GM20431 (cell line): ENCODE measurements at regions not wholly inside any gene's neighbourhood (a gene's known extent, or its start where the extent isn't known, plus 50 kb on each side); places are given as distances from the start of the nearest gene placed in this dataset.

Experiments
- in situ Hi-C: fragments of 300-500 bp; cut with MseI, MboI; formaldehyde crosslinking; loops from one replicate; pipeline ENCODE4 v1.15.0; 2020; ENCODE audit warnings: low sequenced_read_pairs; ENCODE audit not compliant: unreplicated experiment

DNA sequence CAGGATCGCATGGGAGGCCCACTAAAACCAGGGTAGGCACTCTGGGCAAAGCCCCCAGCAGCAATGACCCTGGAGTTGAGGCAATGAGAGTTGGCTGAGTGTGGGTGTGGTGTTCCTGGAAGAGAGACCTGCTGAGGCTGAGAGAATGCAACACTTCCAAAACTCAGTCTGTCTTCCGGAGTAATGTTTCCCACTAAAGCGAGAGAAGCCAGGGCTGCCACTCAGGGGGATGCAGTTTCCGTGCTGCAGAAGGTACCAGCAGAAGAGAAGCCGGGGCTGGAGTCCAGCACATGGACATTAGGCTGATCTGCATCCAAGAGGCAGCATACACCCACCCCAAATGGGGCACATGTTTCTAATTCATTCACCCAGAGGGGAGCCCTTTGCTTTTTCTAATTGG lies 127.2 kb upstream of the ARHGAP28 start:
- in situ Hi-C loops, result no loop called here

DNA sequence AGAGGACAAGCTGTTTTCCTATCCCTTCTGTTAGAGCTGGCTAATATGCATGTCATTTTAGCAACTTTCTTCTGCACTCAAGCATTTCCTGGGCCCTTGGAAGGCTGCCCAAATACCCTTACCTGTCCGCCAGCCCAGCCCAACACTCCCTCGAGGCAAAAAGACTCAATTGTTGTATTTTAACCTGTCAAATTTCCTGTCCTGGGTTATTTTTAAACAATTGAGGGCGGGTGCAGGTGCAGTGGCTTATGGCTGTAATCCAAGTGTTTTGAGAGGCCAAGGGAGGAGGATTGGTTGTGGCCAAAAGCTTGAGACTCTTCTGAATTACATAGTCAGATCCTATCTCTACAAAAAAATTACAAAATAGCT lies 125.0 kb upstream of the ARHGAP28 start:
- in situ Hi-C loops, result no loop called here

DNA sequence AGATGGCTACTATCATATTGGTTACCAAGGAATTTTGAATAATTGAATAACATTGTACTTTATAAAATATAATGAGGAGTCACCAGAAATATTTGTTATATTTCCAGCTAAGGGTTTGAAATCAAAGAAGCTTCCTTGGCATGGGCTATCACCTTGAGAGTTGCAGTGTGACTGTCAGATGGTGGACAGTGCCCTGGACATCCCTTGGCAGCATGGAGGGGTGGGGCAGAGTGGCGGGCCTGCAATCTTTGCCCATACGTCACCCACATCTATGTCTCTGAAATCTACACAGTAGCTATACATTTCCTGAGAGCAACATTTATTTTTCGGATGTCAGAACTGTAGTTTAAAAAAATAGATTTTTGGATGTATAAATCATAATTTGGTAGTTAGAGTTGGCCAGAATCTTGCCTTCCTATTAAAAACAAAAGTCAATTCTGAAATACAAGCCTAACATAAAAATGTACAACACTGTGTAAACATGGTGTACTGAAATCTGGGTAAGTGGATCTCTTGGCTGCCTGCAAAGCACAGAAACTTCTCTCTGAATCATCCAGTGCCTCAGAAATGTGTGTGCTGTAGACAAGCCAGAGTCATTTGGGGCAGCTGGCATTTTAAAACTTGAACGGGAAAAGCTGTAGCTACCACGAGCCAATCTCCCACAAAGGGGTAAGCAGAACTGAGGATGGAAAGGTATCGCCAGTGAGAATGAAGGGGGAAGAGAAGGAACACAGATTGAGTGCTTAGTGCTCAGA lies 124.2 kb upstream of the ARHGAP28 start:
- in situ Hi-C loops, result no loop called here

DNA sequence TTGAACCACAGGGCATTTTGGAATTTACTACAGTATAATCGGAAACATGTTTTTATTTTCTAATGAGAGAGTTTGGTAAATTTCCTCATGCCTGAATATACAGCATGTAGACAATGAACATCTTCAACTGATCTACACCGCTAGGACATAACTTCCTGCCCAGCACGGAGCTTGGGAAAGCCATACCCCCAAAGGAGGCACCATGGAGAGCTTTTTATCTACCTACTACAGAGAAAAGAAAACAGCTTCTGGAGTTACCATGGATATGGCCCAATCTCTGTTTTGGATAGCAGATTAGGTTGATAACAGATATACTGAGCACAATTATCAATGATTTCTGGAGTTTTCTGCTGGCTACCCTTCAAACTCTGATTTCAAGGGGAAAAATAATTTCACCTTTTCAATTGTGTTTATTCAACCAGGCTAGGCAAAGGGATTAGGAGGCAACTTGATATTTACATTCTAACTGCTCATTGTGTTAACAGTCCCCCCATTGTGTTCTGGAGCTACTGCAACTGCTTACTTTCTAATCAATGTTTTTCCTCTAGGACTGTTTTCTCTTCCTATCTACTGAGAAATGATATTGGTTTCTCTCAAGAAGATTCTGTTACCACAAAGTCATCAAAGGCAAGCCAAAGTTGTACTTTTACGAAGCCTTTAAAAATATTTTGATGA lies 123.0 kb upstream of the ARHGAP28 start:
- in situ Hi-C loops, result no loop called here

DNA sequence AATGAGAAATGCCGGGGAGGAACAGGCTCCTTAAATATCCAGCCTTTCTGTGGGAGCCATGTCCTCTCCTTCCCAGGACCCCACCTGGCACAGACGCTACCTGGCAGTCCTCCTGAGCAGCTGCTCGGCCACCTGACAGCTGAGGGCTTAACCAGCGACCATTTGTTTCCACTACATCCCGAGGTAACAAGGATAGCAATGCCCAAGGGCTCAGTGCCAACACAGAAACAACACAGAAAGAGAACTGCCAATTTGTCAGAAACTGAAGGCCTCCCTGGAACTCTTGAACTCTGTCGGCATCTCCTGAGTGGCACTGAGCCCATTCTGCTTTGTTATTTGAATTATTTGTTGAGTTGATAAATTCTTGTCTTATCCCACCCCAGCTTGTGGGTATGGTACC lies 122.2 kb upstream of the ARHGAP28 start:
- in situ Hi-C loops, result no loop called here

DNA sequence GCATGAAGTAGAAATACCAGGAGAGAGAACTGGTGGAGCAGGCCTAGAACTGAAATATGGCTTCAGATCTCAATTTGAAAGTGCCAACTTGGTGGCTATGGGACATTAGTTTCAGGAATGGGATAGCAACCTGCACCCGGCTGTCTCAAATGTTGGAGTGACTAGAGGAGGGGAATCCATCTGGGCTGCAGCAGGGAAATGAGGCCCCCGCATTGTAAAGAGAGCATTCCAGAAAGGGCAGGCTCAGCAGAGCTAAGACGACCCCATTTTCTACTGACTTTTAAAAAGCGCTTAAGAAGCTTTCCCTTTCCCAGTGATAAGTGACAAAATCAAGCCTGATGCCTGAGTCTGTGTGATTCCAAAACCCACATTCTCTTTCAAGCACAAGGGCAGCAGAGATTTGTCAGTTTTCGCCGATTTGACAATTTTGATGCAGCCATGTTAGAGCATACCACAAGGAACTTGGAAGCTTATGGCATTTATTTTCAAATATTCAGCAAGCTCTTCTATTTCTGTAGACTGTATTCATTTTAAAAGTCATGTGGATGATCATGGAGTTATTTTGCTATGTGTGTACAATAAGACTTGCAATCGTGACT lies 119.8 kb upstream of the ARHGAP28 start:
- in situ Hi-C loops, result no loop called here

DNA sequence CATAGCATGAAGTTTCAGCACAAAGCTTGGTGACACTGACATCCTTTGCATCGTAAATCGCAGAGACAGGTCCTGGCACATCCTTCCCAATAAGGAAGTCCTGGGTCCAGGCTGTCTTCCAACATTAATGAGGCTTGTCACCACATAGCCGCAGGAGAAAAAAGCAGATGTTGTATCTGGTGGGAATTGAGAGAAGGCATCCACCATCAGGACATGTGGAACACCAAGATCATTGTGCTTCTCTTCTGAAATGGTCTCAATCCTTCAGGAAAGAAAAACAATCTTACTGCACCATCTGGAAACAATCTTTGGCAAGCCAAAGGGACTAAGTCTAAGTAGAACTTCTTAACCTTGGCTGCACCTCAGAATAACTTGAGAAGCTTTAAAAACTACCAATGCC lies 119.0 kb upstream of the ARHGAP28 start:
- in situ Hi-C loops, result no loop called here

DNA sequence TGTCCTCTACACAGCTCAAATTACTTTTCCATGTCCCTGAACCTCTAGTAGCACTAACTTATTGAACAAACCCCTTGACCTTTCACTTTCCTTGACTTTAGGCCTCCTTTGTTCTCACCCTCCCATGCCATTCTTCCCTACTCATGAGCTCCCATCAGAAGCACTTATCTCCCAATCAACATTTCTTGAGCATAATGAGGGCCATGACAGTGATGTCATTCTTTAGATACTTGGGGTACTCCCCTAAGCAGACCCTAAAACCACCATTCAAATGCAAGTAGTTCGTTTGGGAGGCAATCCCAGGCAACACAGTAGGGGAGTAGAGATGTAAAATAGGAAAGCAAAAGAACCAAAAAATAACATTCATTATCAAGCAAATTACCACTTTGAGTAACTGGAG lies 115.9 kb upstream of the ARHGAP28 start:
- in situ Hi-C loops, result no loop called here

DNA sequence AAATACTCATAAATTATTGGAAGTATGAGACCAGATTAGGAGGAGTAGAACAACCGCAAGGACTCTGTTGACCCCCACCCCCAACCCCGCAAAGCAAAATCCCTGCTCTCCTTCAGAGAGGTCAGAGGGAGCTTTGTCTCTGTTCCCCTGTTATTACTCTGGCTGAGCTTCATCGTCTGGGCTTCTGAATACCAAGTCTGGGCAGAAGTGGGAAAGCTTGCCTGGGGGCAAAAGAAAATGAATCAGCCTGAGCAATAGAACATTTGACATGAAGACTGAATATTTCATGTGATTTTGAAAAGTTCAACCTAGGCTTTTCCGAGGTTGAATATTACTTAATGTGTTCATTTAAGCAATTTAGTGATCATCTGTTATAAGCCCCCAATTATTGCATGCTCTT lies 114.6 kb upstream of the ARHGAP28 start:
- in situ Hi-C loops, result no loop called here

DNA sequence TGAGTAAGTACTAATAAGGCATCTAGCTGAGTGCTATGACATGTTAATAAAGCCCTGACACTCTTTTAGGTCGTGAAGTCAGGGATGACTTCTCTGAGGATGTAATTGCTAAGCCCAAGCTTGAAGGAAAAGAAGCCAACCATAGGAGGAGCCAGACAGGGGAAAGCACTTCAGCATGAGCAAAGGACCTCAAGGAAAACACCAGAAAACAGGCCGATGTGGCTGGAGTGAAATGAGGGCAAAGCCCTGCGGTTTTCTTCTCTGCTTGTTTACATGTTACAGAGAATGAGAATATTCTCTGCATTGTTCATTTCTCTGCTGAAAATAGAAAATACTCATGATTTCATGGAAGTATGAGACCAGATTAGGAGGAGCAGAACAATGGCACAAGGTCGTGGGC lies 112.5 kb upstream of the ARHGAP28 start:
- in situ Hi-C loops, result no loop called here

DNA sequence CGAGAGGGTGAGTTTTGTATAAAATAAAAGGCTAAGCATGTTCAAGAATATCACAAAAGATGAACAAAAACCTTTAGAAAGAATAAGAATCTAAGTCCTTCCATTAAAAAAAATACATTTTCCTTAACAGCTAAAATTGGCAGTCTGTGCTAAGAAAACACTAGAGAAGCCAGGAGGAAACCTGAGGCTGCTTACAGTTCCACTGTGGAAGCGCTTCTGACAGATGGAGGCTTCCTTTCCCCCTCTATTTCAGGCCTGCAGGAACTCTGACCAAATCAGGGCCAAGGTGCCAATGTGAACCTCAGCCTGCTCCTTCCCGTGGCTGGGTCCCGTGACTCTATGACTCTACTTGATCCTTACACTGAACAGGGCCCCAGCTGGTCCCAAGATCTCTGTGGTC lies 108.1 kb upstream of the ARHGAP28 start:
- in situ Hi-C loops, result no loop called here

DNA sequence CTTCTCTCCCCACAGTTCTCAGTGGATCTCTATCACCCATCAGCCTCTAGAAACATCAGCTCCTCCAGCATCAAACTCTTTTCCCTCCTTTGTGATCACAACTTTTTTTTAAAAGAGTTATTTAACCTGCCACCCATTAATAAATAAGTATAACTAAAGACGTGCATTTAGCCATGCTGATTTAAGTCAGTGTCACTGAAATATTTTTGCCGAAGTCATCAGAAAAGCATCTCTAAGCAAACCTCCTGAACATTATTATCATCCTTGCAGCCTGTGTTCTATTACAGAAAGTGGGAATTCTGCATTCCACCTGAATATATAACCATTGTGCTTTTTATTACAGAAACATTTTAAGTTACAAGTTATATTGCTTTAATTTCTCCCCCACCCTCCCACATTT lies 106.2 kb upstream of the ARHGAP28 start:
- in situ Hi-C loops, result no loop called here

DNA sequence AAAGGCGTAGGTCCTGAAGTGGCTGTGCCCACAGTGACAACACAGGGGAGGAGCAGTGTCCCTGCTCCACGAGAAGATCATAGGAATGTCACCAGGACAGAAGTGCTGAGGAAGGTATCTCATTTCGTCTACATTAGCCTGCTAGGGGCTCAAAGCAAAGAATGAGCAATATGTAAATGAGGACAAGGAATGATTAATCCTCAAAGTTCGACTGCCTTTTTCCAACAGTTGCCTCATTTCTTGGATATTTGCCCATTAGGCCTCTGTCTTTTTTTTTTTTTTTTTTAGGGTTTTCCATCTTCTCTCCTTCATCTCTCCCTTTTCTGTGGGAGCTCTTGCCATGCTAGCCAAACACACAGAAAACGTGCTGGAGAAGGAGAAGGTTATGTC lies 105.2 kb upstream of the ARHGAP28 start:
- in situ Hi-C loops, result no loop called here

DNA sequence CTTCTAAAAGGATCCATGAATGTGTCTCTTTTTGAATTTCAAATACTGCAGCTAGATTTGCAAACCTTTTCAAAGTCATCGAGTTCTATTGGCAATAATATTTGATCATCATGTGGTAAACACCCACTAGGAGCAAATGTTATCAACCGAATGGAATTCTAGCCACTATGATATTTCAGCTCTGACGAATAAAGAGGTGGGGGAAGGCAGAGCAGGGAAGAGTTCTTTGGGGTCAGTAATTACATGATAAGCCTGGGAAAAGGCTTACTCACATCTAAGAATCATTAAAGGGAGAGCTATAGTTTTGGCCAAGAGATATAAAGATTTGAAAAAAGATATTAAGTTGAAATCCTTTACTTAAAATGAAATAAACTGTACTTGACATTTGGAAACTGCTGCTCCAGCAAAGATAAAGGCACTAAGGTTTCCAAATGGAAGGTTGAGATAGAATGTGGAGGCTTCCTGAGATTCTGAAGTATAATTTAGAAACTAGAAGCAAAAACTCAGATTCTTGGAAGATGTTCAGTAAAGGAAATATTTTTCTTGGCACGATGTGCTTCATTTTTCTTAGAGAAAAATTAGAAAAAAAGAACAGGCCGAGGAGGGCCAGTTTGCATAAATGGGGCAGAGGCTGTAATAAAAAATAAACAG lies 104.7 kb upstream of the ARHGAP28 start:
- in situ Hi-C loops, result no loop called here

DNA sequence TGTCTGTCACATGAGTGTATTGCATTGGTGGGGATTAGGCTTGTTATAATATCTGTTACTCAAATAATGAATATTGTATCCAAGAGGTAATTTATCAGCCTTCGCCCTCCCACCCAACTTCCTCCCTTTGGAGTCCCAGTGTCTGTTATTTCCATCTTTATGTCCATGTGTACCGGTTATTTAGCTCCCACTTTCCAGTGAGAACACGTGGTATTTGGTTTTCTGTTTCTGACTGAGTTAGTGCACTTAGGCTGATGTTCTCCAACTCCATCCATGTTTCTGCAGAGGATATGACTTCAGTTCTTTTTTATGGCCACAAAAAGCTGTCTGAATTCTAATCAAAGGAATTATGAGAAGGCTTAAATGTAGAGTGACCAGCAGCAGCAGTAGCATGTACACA lies 104.0 kb upstream of the ARHGAP28 start:
- in situ Hi-C loops, result no loop called here

DNA sequence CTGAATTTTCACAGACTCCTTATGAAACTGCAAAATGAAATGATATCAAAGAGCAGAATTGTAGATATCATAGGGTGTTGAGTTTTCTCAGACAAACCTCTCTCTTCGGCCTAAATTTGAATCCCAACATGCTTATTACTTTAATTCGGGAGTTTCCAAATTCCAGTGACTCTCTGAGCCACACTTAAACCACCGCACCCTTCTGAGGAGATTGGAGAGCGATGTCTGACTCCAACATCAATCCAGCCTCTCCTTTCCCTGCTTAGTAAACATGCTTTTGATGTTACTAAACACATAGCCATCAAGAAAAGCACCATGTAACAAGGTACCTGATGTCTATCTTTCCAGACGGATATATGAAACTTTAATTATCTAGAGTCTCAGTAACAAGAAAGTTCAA lies 103.1 kb upstream of the ARHGAP28 start:
- in situ Hi-C loops, result no loop called here

DNA sequence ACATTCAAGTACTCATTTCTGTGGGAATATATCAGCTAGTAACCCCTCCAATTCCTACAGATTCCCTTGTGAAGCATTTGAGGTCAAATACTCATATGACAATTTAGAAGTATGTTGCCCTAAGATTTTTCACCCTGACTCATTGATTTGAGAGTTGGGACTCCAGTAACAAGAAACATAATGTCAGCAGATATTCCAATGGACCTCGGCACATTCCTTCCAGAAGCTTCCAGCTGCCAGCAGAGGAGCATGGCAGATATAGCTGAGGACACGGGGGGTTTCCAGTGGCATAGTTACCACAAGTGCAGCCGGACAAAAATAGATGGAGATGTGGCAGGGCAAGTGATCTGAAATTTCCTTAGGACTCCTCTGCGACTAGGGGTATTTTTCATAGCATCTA lies 101.9 kb upstream of the ARHGAP28 start:
- in situ Hi-C loops, result no loop called here

DNA sequence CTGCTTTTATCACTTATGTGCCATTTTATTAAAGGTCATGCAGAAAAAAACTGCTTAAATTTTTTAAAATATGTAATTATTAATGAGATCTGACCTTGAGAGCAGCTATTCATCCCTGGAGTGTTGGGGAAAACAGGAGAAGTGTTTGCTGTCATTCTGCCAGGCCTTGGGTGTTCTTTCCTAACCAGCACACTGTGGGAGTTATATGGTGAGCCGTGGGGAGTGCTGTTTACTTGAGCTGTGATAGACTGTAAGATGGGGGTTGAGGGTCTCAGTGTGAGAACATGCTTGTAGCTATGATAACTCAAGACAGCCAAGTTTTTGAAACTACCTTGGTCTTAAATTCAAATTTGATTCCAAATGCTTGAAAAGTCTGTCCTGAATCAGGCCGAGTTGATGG lies 101.3 kb upstream of the ARHGAP28 start:
- in situ Hi-C loops, result no loop called here

DNA sequence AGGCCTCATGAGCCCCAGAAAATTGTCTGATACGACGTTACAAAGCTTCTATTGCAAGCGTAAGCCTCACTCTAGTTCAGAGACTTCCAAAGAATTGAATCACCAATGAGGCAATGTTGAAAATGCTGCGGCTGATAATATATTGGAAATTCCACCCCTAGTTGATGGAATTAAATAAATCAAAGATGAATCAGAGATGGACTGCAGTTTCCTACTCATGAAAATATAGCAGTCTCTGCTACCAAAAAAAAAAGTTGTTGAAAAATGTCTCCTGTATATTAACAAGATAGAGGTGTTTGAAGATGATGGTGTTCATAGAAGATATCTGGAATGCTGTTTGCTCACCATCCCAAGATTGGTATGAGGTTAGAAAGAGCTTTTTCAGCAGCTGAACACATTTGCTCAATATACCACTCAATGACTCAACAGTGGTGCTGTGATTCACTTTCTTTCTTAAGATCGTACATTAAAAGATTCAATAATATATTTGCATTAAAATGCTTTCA lies 99.8 kb upstream of the ARHGAP28 start:
- in situ Hi-C loops, result no loop called here

DNA sequence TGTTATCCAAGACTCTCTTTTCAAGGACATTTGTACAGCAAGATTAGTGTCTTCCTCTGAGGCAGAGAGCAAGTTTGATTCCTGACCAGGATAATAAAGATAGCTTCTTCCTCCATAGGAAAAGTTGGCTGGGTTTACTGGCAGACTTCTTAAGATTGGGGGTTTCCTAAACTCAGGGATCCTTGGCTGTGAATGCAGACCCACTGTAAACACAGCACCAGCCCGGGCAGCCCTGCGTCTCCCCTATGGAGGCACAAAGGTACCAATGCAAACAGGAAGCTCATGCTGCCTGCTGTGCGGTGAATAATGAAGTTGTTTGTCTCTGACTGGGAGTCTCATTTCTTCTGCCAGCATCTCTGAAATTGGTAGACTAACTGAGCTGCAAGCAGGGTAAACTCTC lies 96.2 kb upstream of the ARHGAP28 start:
- in situ Hi-C loops, result no loop called here

DNA sequence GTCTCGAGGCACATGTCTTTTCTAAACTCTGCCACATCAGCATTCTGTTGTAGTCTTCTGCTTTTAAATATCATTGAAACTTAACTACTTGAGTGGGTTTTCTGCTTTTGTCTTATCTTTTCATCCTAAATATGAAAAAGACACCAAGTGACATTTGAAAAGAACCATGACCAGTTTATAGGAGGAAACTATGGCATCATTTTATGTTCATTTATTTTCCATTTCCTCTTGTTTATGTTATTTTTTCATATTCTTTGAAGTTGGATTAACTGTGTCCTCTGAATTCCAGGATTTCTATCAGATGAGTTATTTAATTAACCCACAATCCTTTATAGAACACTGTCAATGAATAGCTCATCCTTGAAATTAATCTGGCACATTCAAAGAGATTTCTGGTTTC lies 93.4 kb upstream of the ARHGAP28 start:
- in situ Hi-C loops, result no loop called here
